A549 (cell line): ENCODE measurements at regions not wholly inside any gene's neighbourhood (a gene's known extent, or its start where the extent isn't known, plus 50 kb on each side); places are given as distances from the start of the nearest gene placed in this dataset.

Experiments
- CTCF ChIP-seq: fragments of >200 bp; sonication (Bioruptor Twin); formaldehyde crosslinking; IDR thresholded peaks from 3 replicates; pipeline ENCODE4 v1.5.1; 2016
- JUN ChIP-seq, 2 experiments: fragments of >200 bp; sonication (Bioruptor Twin); formaldehyde crosslinking; IDR thresholded peaks; 2 replicates in 1 of 2; 3 replicates in 1 of 2; pipeline ENCODE4 v1.6.1; 2016 to 2017
- ZNF302 ChIP-seq: fragments of 250-450 bp; sonication (Bioruptor Pico); IDR thresholded peaks from 2 replicates; pipeline ENCODE4 v1.9.0; 2021; ENCODE audit warnings: inconsistent platforms, mild to moderate bottlenecking, moderate library complexity

- TF ChIP-seq CTCF (no peak), JUN (IDR thresholded peaks at IDR 0.05) (no peak), ZNF302 (CRISPR knock-in tag) (no peak)
Observed at GRCh38 chr4:138555584-138555983, 313.4 kb upstream of the SLC7A11 start.
